KBM-7 (cell line): ENCODE measurements at regions not wholly inside any gene's neighbourhood (a gene's known extent, or its start where the extent isn't known, plus 50 kb on each side); places are given as distances from the start of the nearest gene placed in this dataset.
"Not testable (repeated sequence)": the region's sequence is repeated elsewhere in the genome, so short reads cannot be mapped to it uniquely, and the experiment has no call there.

Experiments used
- DNase-seq: peaks from one replicate; pipeline ENCODE4 v3.0.0-alpha.2; 2015
- in situ Hi-C: fragments of 300-500 bp; cut with MboI; formaldehyde crosslinking; loops from 2 replicates; pipeline ENCODE4 v1.14.3; 2020; ENCODE audit warnings: low sequenced_read_pairs, low pct_unique_long_range_greater_than_20kb, mixed read lengths

GRCh38 chr9:42365244-42365945, 181.9 kb downstream of the SPATA31A6 start:
- DNase-seq, in situ Hi-C loops: not testable (repeated sequence)

GRCh38 chr9:42368279-42368881, 184.9 kb downstream of the SPATA31A6 start:
- in situ Hi-C loops, DNase-seq: not testable (repeated sequence)

GRCh38 chr9:42370172-42370571, 186.7 kb downstream of the SPATA31A6 start:
- in situ Hi-C loops, DNase-seq: not testable (repeated sequence)

GRCh38 chr9:42371417-42371816, 188.0 kb downstream of the SPATA31A6 start:
- in situ Hi-C loops, DNase-seq: not testable (repeated sequence)

- DNase-seq, in situ Hi-C loops: not testable (repeated sequence)
Measured at GRCh38 chr9:42377530-42378417, 194.3 kb downstream of the SPATA31A6 start.

- in situ Hi-C loops: no loop called here
- DNase-seq: no peak
Measured at GRCh38 chr9:42378418-42378815, 195.0 kb downstream of the SPATA31A6 start.

- DNase-seq, in situ Hi-C loops: not testable (repeated sequence)
Measured at GRCh38 chr9:42379602-42380001, 196.1 kb downstream of the SPATA31A6 start.

- in situ Hi-C loops: not testable (repeated sequence)
Measured at GRCh38 chr9:42384585-42384984, 201.1 kb downstream of the SPATA31A6 start.

GRCh38 chr9:42385574-42386120, 202.2 kb downstream of the SPATA31A6 start:
- DNase-seq, in situ Hi-C loops: not testable (repeated sequence)

More at GRCh38 chr9:42384585-42384984, 201.1 kb downstream of the SPATA31A6 start:
- not testable (repeated sequence) for DNase-seq

GRCh38 chr9:42386477-42386876, 203.0 kb downstream of the SPATA31A6 start:
- in situ Hi-C loops: no loop called here

GRCh38 chr9:42388146-42388690, 204.8 kb downstream of the SPATA31A6 start:
- in situ Hi-C loops: no loop called here
- no peak for DNase-seq

More at GRCh38 chr9:42386477-42386876, 203.0 kb downstream of the SPATA31A6 start:
- no peak for DNase-seq

- in situ Hi-C loops: no loop called here
- no peak for DNase-seq
Measured at GRCh38 chr9:42388846-42389245, 205.4 kb downstream of the SPATA31A6 start.

- DNase-seq, in situ Hi-C loops: not testable (repeated sequence)
Measured at GRCh38 chr9:42392773-42393455, 209.5 kb downstream of the SPATA31A6 start.

GRCh38 chr9:42396318-42396717, 212.9 kb downstream of the SPATA31A6 start:
- in situ Hi-C loops: no loop called here
- no peak for DNase-seq

GRCh38 chr9:42397336-42397735, 213.9 kb downstream of the SPATA31A6 start:
- in situ Hi-C loops, DNase-seq: not testable (repeated sequence)

- in situ Hi-C loops, DNase-seq: not testable (repeated sequence)
Measured at GRCh38 chr9:42402919-42403318, 219.5 kb downstream of the SPATA31A6 start.

- DNase-seq, in situ Hi-C loops: not testable (repeated sequence)
Measured at GRCh38 chr9:42409581-42409980, 226.1 kb downstream of the SPATA31A6 start.

GRCh38 chr9:42412354-42412753, 228.9 kb downstream of the SPATA31A6 start:
- in situ Hi-C loops, DNase-seq: not testable (repeated sequence)
